ENCODE measurements at regions not wholly inside any gene's neighbourhood (a gene's known extent, or its start where the extent isn't known, plus 50 kb on each side); places are given as distances from the start of the nearest gene placed in this dataset.
"Not testable (repeated sequence)": the region's sequence is repeated elsewhere in the genome, so short reads cannot be mapped to it uniquely, and the experiment has no call there.

GRCh38 chr3:118761291-118761606 is 273.4 kb downstream of the IGSF11 start:
- DNase-seq = no peak

GRCh38 chr3:118765636-118766305 is 268.9 kb downstream of the IGSF11 start:
- no peak for DNase-seq

GRCh38 chr3:118766306-118766669 is 268.4 kb downstream of the IGSF11 start:
- DNase-seq = no peak

GRCh38 chr3:118772036-118772435 is 262.6 kb downstream of the IGSF11 start:
- no peak for DNase-seq

- peak; percentile 52 for DNase-seq
Observed at GRCh38 chr3:118772547-118773011, 262.1 kb downstream of the IGSF11 start.

DNA sequence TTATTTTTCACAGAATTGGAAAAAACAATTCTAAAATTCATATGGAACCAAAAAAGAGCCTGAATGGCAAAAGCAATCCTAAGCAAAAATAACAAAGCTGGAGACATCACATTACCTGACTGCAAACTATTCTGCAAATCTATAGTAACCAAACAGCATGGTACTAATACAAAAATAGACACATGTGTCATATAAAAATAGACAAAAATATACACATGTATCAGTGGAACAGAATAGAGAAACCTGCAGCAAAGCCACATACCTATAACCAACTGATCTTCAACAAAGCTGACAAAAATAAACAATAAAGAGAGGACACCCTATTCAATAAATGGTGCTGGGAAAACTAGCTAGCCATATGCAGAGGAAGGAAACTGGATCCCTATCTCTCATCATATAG is 259.6 kb downstream of the IGSF11 start:
- DNase-seq = no peak

GRCh38 chr3:118778201-118778600 is 256.4 kb downstream of the IGSF11 start:
- DNase-seq = no peak

DNA sequence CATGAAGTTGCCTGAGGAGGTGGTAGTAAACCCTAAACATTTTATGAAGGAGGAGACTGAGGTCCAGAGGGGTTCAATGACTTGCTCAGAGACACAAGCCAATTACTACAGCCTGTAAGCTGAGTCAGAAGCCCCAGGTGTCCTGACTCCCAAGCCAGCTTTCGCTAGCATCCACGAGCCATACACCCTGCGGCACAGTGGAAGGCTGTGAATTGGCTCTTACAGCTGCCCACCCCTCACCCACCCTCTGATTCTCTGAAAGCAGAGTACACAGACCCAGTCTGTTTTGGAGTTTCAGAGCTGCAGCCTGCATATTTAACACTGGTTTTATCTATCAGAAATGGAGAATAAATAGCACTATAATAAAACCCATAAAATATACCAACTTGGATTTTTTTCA is 253.4 kb downstream of the IGSF11 start:
- DNase-seq = no peak

DNA sequence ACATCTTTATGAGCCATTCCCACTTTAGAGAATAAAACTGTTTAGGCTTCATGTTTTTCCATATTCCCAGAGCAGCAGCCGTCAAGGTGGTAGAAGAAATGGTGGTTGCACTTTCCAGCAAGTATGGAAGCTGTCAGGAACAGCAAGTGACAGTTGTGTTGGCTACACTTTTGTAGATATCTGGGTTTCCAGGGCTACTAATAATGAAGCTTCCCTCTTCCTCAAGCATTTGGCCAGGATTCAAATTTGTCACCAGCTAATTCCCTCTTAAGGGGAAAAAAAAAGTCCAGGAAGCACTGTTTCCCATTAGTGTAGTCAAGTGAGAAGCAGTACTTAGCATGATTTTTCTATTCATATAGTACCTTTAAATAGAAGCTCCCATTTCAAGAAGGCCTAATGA is 252.8 kb downstream of the IGSF11 start:
- DNase-seq = no peak

DNA sequence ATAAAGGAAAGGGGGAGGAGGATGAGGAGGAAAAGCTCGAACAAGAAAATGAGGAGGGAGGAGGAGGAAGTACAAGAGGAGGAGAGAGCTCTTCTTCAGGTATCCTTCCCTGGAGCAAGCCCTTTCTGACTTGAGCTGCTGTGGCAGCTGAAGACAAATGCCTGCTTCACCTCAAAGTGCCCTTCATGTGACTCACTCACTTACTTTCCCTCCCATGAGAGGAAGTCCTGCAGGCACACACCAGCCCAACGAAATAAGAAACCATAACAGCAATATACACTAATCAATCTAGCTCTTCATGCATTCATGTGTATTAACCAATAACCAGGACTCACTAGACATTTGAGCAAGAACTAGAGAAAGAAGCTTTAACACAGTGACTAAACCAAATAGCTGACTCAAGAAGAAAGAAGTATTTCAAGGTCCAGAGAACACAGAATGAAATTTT is 251.9 kb downstream of the IGSF11 start:
- DNase-seq = no peak

DNA sequence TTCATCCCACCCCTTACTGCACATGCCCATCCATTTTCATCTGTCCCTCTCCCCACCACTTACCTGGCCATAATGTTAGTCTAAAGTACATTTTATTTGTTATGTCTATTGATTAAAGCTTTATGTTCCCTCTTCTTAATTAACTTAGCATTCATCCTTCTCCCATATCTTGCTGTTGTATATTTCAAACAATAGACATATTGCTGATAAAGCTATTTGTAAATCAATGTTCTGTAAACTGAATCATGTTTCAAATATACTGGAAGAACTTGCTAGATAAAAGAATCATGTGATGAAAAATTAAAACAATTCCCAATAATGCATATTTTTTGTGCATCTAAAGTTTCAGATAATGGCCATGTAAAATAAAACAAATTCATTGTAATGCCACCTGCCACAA is 249.2 kb downstream of the IGSF11 start:
- DNase-seq = no peak

GRCh38 chr3:118791246-118791645 is 243.4 kb downstream of the IGSF11 start:
- no peak for DNase-seq

DNA sequence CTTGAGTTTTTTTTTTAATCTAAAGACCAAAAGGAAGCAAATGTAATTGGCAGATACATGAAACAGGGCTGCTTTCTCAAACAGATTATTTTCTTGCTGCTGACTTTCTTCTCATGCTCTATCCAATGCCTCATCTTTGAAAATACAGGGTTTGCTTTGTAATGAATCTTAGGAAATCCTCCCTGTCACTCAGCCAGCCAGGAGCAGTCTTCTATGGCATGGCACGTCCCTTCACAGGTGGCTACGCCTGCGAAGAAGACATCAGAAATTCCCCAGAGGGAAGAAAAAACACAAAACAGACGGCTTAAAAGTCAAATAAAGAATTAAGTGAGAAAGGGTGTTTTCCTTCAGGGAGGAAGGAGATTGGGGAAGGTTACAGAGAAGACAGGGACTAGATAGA is 242.5 kb downstream of the IGSF11 start:
- DNase-seq = no peak

GRCh38 chr3:118793176-118793575 is 241.5 kb downstream of the IGSF11 start:
- no peak for DNase-seq

DNA sequence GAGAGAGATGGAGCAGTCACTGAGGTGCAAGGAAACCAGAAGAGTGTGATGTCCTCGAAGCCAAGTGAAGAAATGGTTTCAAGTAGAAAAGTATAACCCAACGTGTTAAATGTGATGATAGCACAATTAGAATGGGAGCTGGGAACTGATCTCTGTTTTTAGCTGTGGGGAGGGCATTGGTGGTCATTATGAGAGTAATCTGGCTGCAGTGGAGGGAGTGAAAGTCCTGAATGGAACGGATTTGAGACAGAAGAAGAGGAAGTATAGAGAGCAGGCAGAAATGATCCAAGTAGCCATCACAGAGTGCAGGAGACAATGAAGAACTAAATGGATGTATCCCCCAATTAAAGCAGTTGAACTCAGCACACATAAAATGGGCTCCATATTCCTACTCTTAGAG is 235.3 kb downstream of the IGSF11 start:
- no peak for DNase-seq

DNA sequence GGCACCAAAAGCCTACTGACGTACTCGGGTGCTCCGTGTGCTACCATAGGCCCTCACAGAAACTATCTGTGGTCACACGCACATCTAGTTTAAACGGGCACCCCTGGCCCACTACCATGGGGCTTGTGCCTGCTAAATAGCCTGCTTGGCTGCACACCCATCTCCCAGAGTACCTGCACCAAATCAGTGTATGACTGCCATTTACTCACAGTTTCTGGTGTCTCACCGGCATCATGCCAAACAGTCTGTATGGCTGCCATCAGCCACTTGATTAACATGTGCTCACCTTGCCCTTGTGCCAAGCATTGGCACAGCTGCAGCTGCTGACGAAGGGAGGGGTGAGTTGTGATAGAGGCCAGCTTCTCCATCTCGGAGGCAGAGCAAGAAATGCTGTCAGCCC is 232.7 kb downstream of the IGSF11 start:
- DNase-seq = no peak

GRCh38 chr3:118802325-118803095 is 232.1 kb downstream of the IGSF11 start:
- DNase-seq = no peak

DNA sequence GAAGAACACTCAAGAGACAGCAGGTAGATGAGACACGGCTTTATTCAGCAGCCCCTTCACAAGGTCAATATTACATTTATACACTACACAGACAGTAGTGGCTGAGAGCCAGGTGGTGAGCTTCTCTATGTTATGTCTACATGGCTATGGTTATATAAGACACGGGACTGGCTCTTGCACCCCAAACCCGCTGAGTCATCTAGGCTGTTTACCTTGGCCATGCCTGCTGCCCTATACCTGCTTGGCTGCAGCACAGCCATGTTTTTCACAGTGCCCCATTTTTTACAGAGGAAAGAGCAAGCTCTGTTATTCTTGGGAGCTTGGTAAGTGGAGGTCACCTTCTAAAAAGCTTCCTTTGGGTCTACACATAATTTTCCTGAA is 231.6 kb downstream of the IGSF11 start:
- no peak for DNase-seq

- no peak for DNase-seq
Observed at GRCh38 chr3:118805007-118805406, 229.6 kb downstream of the IGSF11 start.

DNA sequence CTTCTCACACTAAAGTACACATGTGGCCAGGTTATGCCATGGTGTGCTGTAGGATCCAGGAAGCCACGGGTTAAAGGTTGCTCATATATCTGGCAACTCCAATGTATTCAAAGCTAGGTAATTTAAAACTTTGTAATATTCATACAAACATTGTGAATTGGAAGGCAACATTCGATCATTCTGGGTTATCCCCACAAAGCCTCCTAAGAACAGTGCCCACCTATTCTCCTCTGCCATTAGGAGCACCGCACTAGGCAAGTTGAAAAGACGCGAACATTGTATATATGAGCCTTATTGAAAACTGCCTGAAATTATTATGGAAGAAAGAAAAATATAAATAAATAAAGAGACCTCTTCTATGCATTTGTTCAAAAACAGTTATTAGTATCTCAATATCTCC is 228.2 kb downstream of the IGSF11 start:
- DNase-seq = no peak

DNA sequence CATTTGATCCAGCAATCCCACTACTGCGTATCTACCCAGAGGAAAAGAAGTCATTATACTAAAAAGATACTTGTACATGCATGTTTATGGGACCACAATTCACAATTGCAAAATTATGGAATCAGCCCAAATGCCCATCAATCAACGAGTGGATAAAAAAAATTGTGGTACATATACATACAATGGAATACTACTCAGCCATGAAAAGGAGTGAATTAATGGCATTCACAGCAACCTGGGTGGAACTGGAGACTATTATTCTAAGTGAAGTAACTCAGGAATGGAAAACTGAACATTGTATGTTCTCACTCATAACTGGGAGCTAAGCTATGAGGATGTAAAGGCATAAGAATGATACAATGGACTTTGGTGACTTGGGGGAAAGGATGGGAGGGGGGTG is 227.3 kb downstream of the IGSF11 start:
- DNase-seq = not testable (repeated sequence)

DNA sequence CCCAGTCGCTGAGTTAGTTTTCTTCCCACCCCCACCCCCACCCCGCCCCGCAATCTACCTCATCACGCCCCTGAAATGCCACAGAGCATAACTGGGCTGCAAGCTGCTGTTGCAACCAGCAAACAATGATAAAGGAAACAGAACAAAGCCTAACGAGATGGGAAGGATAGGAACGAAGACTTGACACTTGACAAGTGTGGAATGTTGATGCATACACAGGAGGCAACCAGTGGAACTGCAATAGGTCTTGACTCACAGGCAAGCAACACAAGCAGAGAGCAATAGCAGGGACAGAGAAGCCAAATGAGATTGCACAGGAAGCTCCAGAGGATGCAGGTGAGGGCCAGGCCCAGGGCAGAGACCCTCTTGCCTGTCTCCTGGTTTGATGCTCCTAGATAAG is 225.9 kb downstream of the IGSF11 start:
- no peak for DNase-seq

- DNase-seq = no peak
Observed at GRCh38 chr3:118809696-118810498, 224.7 kb downstream of the IGSF11 start.

DNA sequence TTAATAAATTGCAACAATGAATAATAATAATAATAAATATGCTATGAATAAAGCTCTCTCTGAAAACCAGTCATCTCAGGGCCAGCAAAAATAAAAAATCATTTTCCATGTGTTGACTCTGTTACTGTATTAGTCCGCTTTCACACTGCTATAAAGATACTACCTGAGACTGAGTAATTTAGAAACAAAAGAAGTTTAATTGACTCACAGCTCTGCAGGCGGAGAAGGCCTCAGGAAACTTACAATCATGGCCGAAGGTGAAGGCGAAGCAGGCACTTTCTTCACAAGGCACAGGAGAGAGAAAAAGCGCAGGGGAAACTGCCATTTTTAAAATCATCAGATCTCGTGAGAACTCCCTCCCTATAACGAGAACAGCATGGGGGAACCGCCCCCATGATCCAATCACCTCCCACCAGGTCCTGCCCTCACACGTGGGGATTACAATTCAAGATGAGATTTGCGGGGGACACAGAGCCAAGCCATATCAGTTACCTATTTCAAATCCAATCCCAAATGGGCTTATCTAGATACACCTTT is 224.1 kb downstream of the IGSF11 start:
- DNase-seq = no peak
